Duodenal mucosa (tissue), 2 donors: ENCODE measurements at regions not wholly inside any gene's neighbourhood (a gene's known extent, or its start where the extent isn't known, plus 50 kb on each side); places are given as distances from the start of the nearest gene placed in this dataset.

ENCODE experiments used
- H3K27ac ChIP-seq: one replicate; pipeline ENCODE4 v1.7.0; 2013; ENCODE audit warnings: low read depth, low read length
- H3K27me3 ChIP-seq, 2 donors: one replicate each; pipeline ENCODE4 v1.7.0; 2013; ENCODE audit warnings: low read length in 2 of 2, control low read depth in 1 of 2; ENCODE audit not compliant: insufficient read depth in 2 of 2, control insufficient read depth in 1 of 2
- H3K36me3 ChIP-seq, 2 donors: one replicate each; pipeline ENCODE4 v1.7.0; 2013; ENCODE audit warnings: low read length in 2 of 2, control low read depth in 1 of 2; ENCODE audit not compliant: insufficient read depth in 2 of 2, control insufficient read depth in 1 of 2
- H3K4me1 ChIP-seq, 2 donors: one replicate each; pipeline ENCODE4 v1.7.0; 2013; ENCODE audit warnings: low read length in 2 of 2, control low read depth in 1 of 2; ENCODE audit not compliant: insufficient read depth in 2 of 2, control insufficient read depth in 1 of 2
- H3K4me3 ChIP-seq, 2 donors: one replicate each; pipeline ENCODE4 v1.7.0; 2013; ENCODE audit warnings: low read length in 2 of 2, low read depth in 1 of 2
- H3K9ac ChIP-seq, 2 donors: one replicate each; pipeline ENCODE4 v1.7.0; 2013; ENCODE audit warnings: low read length in 2 of 2, low read depth in 1 of 2
- H3K9me3 ChIP-seq, 2 donors: one replicate each; pipeline ENCODE4 v1.7.0; 2013; ENCODE audit warnings: low read length in 2 of 2, control low read depth in 1 of 2; ENCODE audit not compliant: control insufficient read depth in 1 of 2

GRCh38 chr2:52961403-52961802 is 806.2 kb upstream of the CHAC2 start:
- peaks cover 3% of the 10 kb centered on the region in 2 donors for H3K9me3 ChIP-seq
- no peaks in the 10 kb centered on the region for H3K4me1 ChIP-seq
- no peak overlapping the region for H3K27ac ChIP-seq
- H3K9ac ChIP-seq: no peak overlapping the region
- no peaks in the 10 kb centered on the region for H3K36me3 ChIP-seq
- no peak overlapping the region for H3K4me3 ChIP-seq
- no peaks in the 10 kb centered on the region for H3K27me3 ChIP-seq

- Histone ChIP-seq H3K27me3 (no peaks in the 10 kb centered on the region), H3K4me1 (no peaks in the 10 kb centered on the region), H3K4me3 (no peak overlapping the region), H3K36me3 (no peaks in the 10 kb centered on the region), H3K9ac (no peak overlapping the region), H3K27ac (no peak overlapping the region), H3K9me3 (peaks cover 0 to 3% of the 10 kb centered on the region in 2 donors)
These were observed 806.7 kb upstream of the CHAC2 start for GRCh38 chr2:52960881-52961280.

GRCh38 chr2:52959801-52960200 is 807.8 kb upstream of the CHAC2 start:
- Histone ChIP-seq H3K27me3 (no peaks in the 10 kb centered on the region), H3K36me3 (no peaks in the 10 kb centered on the region), H3K9ac (no peak overlapping the region), H3K4me3 (no peak overlapping the region), H3K4me1 (no peaks in the 10 kb centered on the region), H3K27ac (no peak overlapping the region), H3K9me3 (peaks cover 0 to 3% of the 10 kb centered on the region in 2 donors)

GRCh38 chr2:52956766-52957165 is 810.8 kb upstream of the CHAC2 start:
- no peak overlapping the region for H3K27ac ChIP-seq
- no peak overlapping the region for H3K9ac ChIP-seq
- H3K4me3 ChIP-seq: no peak overlapping the region
- H3K4me1 ChIP-seq: no peaks in the 10 kb centered on the region
- H3K27me3 ChIP-seq: no peaks in the 10 kb centered on the region
- H3K9me3 ChIP-seq: peaks cover 0 to 3% of the 10 kb centered on the region in 2 donors
- no peaks in the 10 kb centered on the region for H3K36me3 ChIP-seq

- Histone ChIP-seq H3K9ac (no peak overlapping the region), H3K27me3 (no peaks in the 10 kb centered on the region), H3K4me1 (no peaks in the 10 kb centered on the region), H3K27ac (no peak overlapping the region), H3K4me3 (no peak overlapping the region), H3K9me3 (peaks cover 0 to 3% of the 10 kb centered on the region in 2 donors), H3K36me3 (no peaks in the 10 kb centered on the region)
These were observed 811.5 kb upstream of the CHAC2 start for GRCh38 chr2:52956118-52956517.

GRCh38 chr2:52955079-52955478 is 812.5 kb upstream of the CHAC2 start:
- H3K4me3 ChIP-seq: no peak overlapping the region
- no peak overlapping the region for H3K9ac ChIP-seq
- H3K4me1 ChIP-seq: no peaks in the 10 kb centered on the region
- H3K36me3 ChIP-seq: no peaks in the 10 kb centered on the region
- H3K27me3 ChIP-seq: no peaks in the 10 kb centered on the region
- no peak overlapping the region for H3K27ac ChIP-seq
- H3K9me3 ChIP-seq: peaks cover 0 to 3% of the 10 kb centered on the region in 2 donors

GRCh38 chr2:52940101-52940500 is 827.5 kb upstream of the CHAC2 start:
- Histone ChIP-seq H3K27me3 (no peaks in the 10 kb centered on the region), H3K9me3 (peaks cover 0 to 4% of the 10 kb centered on the region in 2 donors), H3K4me3 (no peak overlapping the region), H3K27ac (no peak overlapping the region), H3K9ac (no peak overlapping the region), H3K4me1 (no peaks in the 10 kb centered on the region), H3K36me3 (no peaks in the 10 kb centered on the region)

- Histone ChIP-seq H3K4me1 (no peaks in the 10 kb centered on the region), H3K27me3 (no peaks in the 10 kb centered on the region), H3K9me3 (peaks cover 0 to 4% of the 10 kb centered on the region in 2 donors), H3K27ac (no peak overlapping the region), H3K36me3 (no peaks in the 10 kb centered on the region), H3K9ac (no peak overlapping the region), H3K4me3 (no peak overlapping the region)
These were observed 828.4 kb upstream of the CHAC2 start for GRCh38 chr2:52939250-52939649.

GRCh38 chr2:52936029-52936428 is 831.6 kb upstream of the CHAC2 start:
- H3K4me1 ChIP-seq: no peaks in the 10 kb centered on the region
- no peak overlapping the region for H3K9ac ChIP-seq
- H3K36me3 ChIP-seq: no peaks in the 10 kb centered on the region
- H3K9me3 ChIP-seq: peaks cover 0 to 4% of the 10 kb centered on the region in 2 donors
- no peak overlapping the region for H3K4me3 ChIP-seq
- no peaks in the 10 kb centered on the region for H3K27me3 ChIP-seq
- H3K27ac ChIP-seq: no peak overlapping the region

GRCh38 chr2:52934920-52935640 is 832.5 kb upstream of the CHAC2 start:
- no peaks in the 10 kb centered on the region for H3K27me3 ChIP-seq
- H3K36me3 ChIP-seq: no peaks in the 10 kb centered on the region
- H3K4me1 ChIP-seq: no peaks in the 10 kb centered on the region
- no peak overlapping the region for H3K27ac ChIP-seq
- H3K4me3 ChIP-seq: no peak overlapping the region
- H3K9ac ChIP-seq: no peak overlapping the region
- peaks cover 0 to 4% of the 10 kb centered on the region in 2 donors for H3K9me3 ChIP-seq
